AG08396 (cell line): ENCODE measurements at regions not wholly inside any gene's neighbourhood (a gene's known extent, or its start where the extent isn't known, plus 50 kb on each side); places are given as distances from the start of the nearest gene placed in this dataset.

ENCODE experiments used
- DNase-seq: peaks from one replicate; pipeline ENCODE4 v3.0.0; 2012; ENCODE audit warnings: low spot score, mixed read lengths

GRCh38 chr7:17608114-17608833 is 309.8 kb downstream of the AHR start:
- DNase-seq, result no peak

GRCh38 chr7:17611611-17612010 is 313.2 kb downstream of the AHR start:
- no peak for DNase-seq

DNA sequence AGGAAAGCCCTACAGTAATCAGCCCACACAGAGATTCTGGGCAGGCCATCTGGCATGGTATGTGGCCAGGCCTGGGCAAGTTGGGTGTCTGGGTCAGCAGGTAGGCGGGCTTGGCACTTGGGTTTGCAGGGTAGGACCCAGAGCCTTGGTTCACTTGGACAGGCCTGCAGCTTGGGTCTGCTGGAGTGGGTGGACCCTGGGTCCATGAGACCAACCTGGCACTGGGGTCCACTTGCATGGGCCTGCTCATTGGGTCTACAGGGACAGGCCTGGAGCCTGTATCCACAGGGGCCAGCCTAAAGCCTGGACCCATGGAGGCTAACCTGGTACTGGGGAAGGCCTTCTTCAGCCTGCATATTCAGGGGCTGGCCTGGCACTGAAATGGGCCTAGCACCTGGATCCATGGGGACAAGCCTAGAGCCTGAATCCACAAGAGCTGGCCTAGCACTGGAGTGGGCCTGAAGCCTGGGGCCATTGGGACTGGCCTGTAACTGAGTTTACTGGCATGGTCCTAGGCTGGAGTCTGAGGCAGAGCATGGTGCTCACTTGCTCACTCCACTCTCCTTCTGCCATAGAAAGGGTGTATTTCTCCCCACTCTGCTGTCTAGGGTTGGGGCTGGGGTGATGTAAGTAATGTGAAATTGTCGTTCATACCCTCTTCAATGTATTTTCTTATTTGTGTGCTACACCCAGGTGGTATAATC is 315.0 kb downstream of the AHR start:
- DNase-seq, result no peak

- no peak for DNase-seq
These were observed 318.9 kb downstream of the AHR start for GRCh38 chr7:17617380-17617779.

DNA sequence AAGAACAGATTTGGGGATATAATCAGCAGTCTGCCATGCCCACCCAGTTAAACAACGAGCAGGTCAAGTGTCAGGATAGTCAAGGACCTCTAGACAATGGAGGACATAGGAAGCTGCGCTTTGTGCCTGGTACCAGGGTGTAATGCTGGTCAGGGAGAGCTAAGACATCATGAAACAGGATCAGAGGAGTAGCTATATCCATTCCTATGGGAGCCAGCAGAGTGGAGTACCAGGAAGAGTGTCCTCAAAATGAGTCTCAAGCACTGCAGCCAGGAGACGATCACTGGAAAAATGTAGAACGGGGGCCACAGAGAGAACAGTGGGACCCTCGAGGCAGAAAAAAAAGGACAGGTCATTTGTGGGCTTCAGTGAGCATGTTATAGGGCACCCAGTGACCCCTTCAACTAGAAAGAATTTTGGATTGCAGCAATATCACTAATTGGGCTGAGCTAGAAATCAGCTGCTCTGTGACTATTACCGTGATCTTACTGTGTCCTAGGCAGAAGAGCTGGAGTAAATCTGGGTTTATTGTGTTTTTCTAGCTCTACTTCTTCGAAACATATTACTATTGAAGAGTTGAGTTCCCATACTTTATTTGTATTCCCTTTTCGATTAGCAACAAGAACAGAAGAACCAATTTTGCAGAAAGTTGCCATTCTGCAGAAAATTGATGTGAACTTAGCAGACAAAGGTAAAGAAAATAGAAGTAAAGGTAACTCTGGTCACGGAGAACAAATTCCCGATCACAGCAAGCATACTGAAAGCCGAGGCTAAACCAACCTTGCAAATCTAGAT is 319.6 kb downstream of the AHR start:
- DNase-seq, result no peak

DNA sequence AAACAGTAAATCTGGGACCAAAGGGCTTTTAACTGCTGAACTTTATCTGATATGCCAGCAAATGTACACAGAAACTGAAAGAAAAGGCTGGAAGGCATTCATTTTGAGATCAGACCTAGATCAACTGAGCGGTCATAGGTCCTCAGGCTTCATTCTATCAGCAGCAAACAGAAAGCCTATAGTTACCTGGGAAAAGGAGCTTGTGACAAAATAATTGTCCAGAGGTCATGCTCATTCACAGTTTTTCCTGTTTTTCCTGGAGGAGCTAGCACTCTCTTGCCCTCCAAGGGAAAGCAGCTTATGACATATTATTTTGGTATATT is 320.2 kb downstream of the AHR start:
- DNase-seq, result no peak

DNA sequence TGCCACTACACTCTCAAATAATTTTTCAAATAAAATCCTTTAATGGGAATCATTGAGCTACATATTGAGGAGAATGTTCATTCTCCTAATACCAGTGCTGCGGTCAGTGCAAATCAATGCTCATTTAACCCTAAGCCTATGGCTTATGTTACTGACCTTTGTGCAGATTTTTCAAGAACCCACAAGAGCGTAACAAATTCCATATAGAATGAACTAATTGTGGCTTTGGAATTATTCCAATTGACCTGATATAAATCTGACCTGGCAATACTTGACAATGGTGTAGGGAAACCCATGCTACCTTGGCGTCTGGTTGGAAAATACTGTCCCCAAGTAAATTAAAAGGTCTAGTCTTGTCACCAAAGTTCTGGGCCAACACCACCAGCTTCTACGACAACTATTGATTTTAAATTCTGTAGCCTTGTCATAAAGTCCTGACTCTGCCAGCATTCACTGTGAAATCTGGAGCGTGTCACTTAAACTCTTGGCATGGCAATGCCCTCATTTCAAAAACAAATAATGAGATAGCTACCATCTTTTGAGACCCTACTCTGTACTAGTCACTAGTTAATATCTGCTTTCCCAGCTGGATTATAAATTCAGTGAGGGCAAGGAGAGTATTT is 320.9 kb downstream of the AHR start:
- DNase-seq, result no peak

DNA sequence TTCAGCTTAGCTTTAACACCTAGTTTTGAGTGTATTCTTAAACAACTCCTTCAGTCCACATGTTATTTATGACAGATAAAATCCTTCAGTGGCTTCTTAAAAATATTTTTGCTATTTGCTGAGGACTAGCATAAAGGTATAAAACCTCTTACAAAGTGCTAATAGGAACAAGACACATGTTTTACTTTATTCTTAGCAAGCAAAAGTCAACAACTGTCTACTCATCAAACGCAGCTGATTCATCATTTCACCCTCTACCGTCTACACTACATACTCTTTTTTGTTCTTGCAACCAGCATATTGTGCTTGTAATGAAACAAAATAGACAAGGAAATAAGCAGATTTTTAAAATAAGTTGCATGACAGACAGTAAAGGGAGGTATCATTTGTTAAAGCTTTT is 319.7 kb downstream of the SNX13 start:
- no peak for DNase-seq

DNA sequence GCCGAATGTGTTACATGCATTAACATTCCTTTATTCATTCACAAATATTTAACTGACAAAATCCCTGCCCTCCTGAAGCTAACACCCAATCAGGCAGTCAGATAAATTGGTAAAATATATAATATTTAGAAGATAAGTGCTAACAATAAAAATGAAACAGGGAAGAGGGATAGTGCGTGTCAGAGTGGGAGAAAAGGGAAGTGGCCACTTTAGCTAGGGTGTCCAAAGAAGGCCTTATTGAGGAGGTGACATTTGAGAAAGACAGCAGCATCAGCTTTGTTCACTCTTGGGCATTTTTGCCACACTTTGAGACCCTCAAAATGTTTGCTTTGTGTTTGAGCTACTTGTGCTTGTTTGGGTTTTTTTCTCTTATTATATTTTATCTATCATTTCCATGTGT is 317.8 kb downstream of the SNX13 start:
- DNase-seq, result no peak

DNA sequence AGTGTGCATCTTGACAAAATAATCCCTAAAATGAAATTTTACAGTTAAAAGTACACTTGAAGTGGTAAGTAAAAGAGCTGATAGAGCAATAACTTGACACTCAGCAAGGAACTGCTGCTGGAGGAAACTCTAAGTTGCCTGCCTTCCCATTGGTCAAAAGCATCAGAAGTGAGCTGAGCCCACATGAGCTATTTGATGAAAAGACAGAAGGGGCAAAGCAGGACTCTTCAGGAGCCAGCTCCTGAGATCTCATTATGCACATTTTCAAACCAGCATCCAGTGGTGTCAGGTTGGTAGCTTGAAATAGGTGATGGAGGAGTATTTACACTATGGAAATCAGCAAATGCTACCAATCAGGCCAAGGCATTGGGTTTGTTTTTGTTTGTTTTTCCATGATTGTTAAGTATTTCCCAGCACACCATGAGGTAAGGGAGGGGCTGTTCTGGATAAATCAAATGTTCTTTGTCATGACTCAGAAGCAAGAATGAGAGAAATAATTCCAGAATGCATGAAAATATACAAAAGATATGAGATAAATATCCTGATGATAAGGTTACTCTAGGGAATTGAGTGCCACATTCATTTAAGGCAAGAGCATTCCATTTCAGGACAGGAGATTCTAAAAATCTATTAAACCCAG is 316.6 kb downstream of the SNX13 start:
- no peak for DNase-seq

GRCh38 chr7:17624379-17624778 is 315.9 kb downstream of the SNX13 start:
- DNase-seq, result no peak

DNA sequence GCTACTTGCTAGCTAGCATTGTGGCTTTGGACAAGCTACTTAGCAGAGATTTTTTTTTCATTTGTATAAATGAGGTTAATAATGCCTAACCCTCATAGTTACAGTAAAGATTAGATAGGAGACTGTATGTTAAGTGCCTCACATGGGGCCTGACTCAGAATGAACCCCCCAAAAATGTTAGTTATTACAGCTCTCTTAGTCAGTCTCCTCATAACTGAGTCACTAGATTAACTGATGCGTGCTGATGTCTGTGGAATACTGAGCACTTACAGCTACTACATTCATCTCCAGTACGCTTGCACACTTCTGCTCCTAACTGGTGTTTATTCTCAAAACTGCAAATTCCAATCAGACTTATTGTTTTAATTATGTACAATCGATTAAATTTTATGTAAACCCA is 315.3 kb downstream of the SNX13 start:
- peak; percentile 46 for DNase-seq

DNA sequence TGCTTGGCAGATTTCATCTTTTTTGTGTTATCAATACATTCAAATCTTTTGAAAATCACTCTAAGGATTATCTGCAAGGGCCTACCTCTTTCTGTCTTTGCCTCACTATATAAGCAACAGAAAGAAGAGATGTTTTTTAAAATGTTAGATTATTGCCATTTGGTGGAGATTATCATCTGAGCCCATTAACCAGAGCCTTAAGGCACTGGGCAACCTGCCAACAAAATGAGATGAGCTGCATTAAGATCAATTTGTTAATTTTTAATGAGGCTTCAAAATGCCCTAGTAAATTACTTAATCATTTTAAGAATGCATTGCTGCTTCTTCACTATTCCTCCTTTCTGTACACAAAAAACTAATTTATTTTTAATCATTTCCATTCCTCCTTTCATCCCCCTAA is 314.1 kb downstream of the SNX13 start:
- DNase-seq, result no peak

GRCh38 chr7:17631061-17631460 is 309.2 kb downstream of the SNX13 start:
- DNase-seq, result no peak

DNA sequence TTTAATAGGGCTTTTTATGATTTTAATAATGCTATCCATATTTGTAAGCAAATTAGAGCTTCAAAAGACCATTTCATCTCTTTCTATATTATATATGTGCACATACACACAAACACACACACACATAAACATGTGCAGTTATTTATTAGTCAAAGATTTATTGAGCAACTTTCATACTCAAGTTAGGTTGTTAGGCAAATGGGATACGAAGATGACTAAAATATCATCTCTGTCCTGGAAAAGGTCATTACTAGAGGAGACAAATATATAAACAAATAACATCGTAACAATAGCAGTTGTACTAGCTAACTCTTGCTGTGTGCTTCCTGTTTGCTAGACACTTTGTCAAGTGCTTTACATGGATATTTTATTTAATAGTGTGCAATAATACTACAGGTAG is 307.9 kb downstream of the SNX13 start:
- no peak for DNase-seq

DNA sequence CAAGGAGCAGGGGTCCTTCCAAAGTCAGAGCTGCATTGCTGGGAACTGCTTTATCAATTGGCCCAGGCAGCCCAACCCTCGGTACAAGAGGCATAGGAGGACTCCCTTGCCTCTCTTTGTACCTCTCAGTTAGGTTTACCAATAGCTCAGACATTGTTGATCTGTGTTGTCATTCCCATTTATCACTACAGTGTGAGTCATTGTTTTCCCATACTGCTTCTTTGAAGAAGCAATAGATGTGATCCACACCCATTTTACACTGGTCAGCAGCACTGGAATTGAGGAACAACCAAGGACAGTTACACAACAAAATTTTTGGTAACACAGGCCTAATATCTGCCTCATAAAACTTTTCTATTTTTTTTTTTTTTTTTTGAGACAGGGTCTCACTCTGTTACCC is 307.2 kb downstream of the SNX13 start:
- DNase-seq, result peak; percentile 9

DNA sequence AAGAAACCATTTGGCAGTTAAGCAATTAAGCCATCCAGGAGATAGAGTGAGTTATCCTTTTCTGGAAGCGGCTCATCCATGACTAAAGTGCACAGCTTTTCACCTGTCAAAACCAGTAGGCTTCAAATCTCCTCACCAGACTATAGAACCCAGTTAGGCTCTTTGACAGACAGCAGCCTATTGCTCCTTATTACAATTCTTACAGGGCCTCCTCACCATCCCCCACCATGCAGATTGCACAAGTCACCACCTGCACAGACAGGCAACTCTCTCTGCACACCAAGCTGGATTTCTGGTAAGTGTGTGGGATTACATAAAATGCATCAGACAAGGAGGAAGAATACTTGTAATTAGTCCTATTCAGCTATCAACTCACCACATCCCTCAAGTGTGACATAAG is 301.6 kb downstream of the SNX13 start:
- DNase-seq, result no peak

DNA sequence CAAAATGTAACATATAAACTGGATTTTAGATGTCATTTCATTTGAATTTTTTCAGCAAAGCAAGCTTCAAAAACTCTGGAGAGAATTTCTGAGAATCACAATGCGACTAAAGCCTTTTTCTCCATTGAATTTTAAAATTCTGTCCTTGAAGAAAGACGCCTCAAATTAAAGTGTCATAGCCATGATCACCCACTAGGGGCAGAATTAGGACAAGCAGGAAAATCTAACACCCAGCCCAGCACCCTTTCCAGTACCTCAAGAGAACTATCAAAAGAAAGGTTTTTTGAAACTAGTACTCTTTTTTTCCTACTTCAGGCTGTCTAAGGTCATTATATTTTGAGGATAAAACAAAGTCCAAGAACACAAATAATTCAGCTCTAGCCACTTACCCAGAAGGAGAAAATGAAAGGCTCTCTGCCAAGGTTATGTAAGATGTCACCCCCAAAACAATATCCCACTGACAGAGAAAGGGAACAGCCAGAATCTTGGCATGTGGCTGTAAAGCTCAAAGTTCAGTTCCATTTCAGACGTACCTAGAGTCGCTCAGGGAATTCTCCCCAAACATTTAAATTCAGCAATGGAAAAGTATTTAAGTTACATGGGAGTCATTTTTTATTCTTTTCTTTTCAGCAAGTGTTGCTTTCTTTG is 299.4 kb downstream of the SNX13 start:
- DNase-seq, result no peak

- no peak for DNase-seq
These were observed 294.8 kb downstream of the SNX13 start for GRCh38 chr7:17645500-17645899.

DNA sequence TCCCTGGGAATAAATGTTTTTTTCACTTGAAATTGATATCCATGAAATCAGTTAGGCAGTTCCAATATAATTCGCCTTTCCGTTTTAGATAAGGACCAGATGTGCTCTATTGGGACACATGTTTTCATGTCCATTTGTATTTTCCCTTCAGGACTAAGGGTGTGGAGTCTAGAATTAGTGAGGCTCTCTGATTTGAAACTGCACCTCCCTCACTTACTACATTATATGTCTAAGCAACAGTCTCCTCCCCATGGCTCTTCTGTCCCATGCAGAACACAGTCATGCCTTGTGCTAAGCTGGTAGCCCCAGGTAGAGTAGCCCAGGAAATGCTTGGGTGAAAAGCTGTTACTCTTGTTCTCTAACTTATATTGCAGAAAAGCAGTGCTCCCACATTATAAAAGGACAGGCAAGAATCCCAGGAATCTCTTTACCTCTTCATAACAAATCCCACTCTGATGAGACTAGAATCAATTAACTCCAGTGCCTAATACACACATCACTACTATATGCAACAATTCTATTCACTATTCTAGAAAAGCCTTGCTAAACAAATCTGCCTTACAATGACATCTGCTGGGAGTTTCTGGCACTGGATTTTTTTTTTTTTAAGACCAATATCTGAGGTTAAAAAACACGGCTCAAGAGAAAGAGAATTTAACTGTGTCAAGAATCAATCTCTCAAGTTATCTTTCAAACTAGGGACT is 293.9 kb downstream of the SNX13 start:
- peak; percentile 16 for DNase-seq

- no peak for DNase-seq
These were observed 289.0 kb downstream of the SNX13 start for GRCh38 chr7:17651341-17651740.
